H9 (cell line): ENCODE measurements at regions not wholly inside any gene's neighbourhood (a gene's known extent, or its start where the extent isn't known, plus 50 kb on each side); places are given as distances from the start of the nearest gene placed in this dataset.
A peak's percentile ranks its signal among the peaks of the same experiment; 100 is the strongest.

Source experiments
- DNase-seq: peaks from one replicate; pipeline ENCODE4 v3.0.0-alpha.2; 2017
- H2AFZ ChIP-seq: one replicate; pipeline ENCODE4 v1.6.1; 2013; ENCODE audit warnings: mild to moderate bottlenecking, low read length, control low read depth, moderate library complexity
- H2AK5ac ChIP-seq: 2 replicates; pipeline ENCODE4 v1.6.1; 2013; ENCODE audit warnings: low read length, control low read depth, mixed read lengths; ENCODE audit not compliant: insufficient read length
- H2BK120ac ChIP-seq: one replicate; pipeline ENCODE4 v1.6.1; 2013; ENCODE audit warnings: low read depth, mild to moderate bottlenecking, low read length, control low read depth, inconsistent platforms; ENCODE audit not compliant: poor library complexity, severe bottlenecking
- H2BK12ac ChIP-seq: 2 replicates; pipeline ENCODE4 v1.6.1; 2013; ENCODE audit warnings: low read length, control low read depth, mixed read lengths, low read depth; ENCODE audit not compliant: insufficient read length
- H2BK15ac ChIP-seq: 2 replicates; pipeline ENCODE4 v1.6.1; 2013; ENCODE audit warnings: low read depth, low read length, control low read depth
- H2BK20ac ChIP-seq: one replicate; pipeline ENCODE4 v1.6.1; 2013; ENCODE audit warnings: low read depth, mild to moderate bottlenecking, low read length, control low read depth, inconsistent platforms; ENCODE audit not compliant: poor library complexity, severe bottlenecking
- H2BK5ac ChIP-seq: 2 replicates; pipeline ENCODE4 v1.6.1; 2013; ENCODE audit warnings: low read length, control low read depth, mixed read lengths; ENCODE audit not compliant: insufficient read length
- H3K14ac ChIP-seq: 2 replicates; pipeline ENCODE4 v1.6.1; 2013; ENCODE audit warnings: low read length, control low read depth; ENCODE audit not compliant: insufficient read depth
- H3K18ac ChIP-seq: 2 replicates; pipeline ENCODE4 v1.6.1; 2013; ENCODE audit warnings: low read depth, mild to moderate bottlenecking, mixed read lengths, low read length, control low read depth; ENCODE audit not compliant: insufficient read length
- H3K23ac ChIP-seq: 2 replicates; pipeline ENCODE4 v1.6.1; 2013; ENCODE audit warnings: low read length, control low read depth, mixed read lengths, low read depth; ENCODE audit not compliant: insufficient read length
- H3K23me2 ChIP-seq: 2 replicates; pipeline ENCODE4 v1.6.1; 2013; ENCODE audit warnings: low read depth, mild to moderate bottlenecking, mixed read lengths, low read length, control low read depth; ENCODE audit not compliant: insufficient read length, poor library complexity, severe bottlenecking
- H3K27ac ChIP-seq: 2 replicates; pipeline ENCODE4 v1.5.1; 2013; ENCODE audit warnings: low read length, control low read depth, mixed read lengths, low read depth; ENCODE audit not compliant: insufficient read length
- H3K27me3 ChIP-seq: 2 replicates; pipeline ENCODE4 v1.6.1; 2013; ENCODE audit warnings: low read length, control low read depth, inconsistent platforms; ENCODE audit not compliant: insufficient read depth
- H3K4ac ChIP-seq: 2 replicates; pipeline ENCODE4 v1.6.1; 2013; ENCODE audit warnings: low read depth, mild to moderate bottlenecking, control low read depth, inconsistent platforms, low read length, moderate library complexity
- H3K4me1 ChIP-seq: 2 replicates; pipeline ENCODE4 v1.6.1; 2013; ENCODE audit warnings: low read length, control low read depth, inconsistent platforms; ENCODE audit not compliant: insufficient read depth
- H3K4me2 ChIP-seq: 2 replicates; pipeline ENCODE4 v1.6.1; 2013; ENCODE audit warnings: low read length, control low read depth, mixed read lengths; ENCODE audit not compliant: insufficient read length, insufficient read depth
- H3K56ac ChIP-seq: 2 replicates; pipeline ENCODE4 v1.6.1; 2013; ENCODE audit warnings: low read depth, mild to moderate bottlenecking, mixed read lengths, low read length, control low read depth; ENCODE audit not compliant: insufficient read length
- H3K79me1 ChIP-seq: 2 replicates; pipeline ENCODE4 v1.6.1; 2013; ENCODE audit warnings: low read depth, mild to moderate bottlenecking, moderate library complexity, low read length, control low read depth, inconsistent platforms; ENCODE audit not compliant: insufficient read depth, poor library complexity, severe bottlenecking
- H3K79me2 ChIP-seq: 2 replicates; pipeline ENCODE4 v1.6.1; 2013; ENCODE audit warnings: low read length, control low read depth, inconsistent platforms; ENCODE audit not compliant: insufficient read depth
- H3K9ac ChIP-seq: 2 replicates; pipeline ENCODE4 v1.6.1; 2013; ENCODE audit warnings: low read length, control low read depth, mixed read lengths; ENCODE audit not compliant: insufficient read length; ENCODE audit errors: extremely low read depth
- H3K9me3 ChIP-seq: one replicate; pipeline ENCODE4 v1.6.1; 2013; ENCODE audit warnings: low read depth, low read length, inconsistent platforms; ENCODE audit not compliant: control insufficient read depth
- H3T11ph ChIP-seq: one replicate; pipeline ENCODE4 v1.6.1; 2013; ENCODE audit warnings: mild to moderate bottlenecking, low read length, control low read depth, inconsistent platforms
- H4K20me1 ChIP-seq: one replicate; pipeline ENCODE4 v1.6.1; 2013; ENCODE audit not compliant: control insufficient read depth, insufficient read length, insufficient read depth
- H4K5ac ChIP-seq: 2 replicates; pipeline ENCODE4 v1.6.1; 2013; ENCODE audit warnings: low read depth, mild to moderate bottlenecking, mixed read lengths, low read length, control low read depth; ENCODE audit not compliant: insufficient read length
- H4K8ac ChIP-seq: replicated peaks from 2 replicates; pipeline ENCODE4 v1.6.1; 2013; ENCODE audit warnings: low read length, control low read depth, mixed read lengths, low read depth; ENCODE audit not compliant: insufficient read length
- H4K91ac ChIP-seq: 2 replicates; pipeline ENCODE4 v1.6.1; 2013; ENCODE audit warnings: low read depth, mild to moderate bottlenecking, moderate library complexity, mixed read lengths, low read length, control low read depth; ENCODE audit not compliant: insufficient read length
- H3K27ac Mint-ChIP-seq, 3 experiments: 2 replicates in 2 of 3; 3 replicates in 1 of 3; pipeline ENCODE4 v1.8.0; 2020 to 2021; ENCODE audit warnings: mixed read lengths in 3 of 3, mild to moderate bottlenecking in 1 of 3, moderate library complexity in 1 of 3
- H3K27me3 Mint-ChIP-seq: 2 replicates; pipeline ENCODE4 v1.8.0; 2021; ENCODE audit warnings: low read depth, mild to moderate bottlenecking, moderate library complexity, mixed read lengths
- H3K36me3 Mint-ChIP-seq, 3 experiments: 2 replicates in 2 of 3; 3 replicates in 1 of 3; pipeline ENCODE4 v1.8.0; 2020 to 2021; ENCODE audit warnings: low read depth in 3 of 3, mixed read lengths in 3 of 3; ENCODE audit not compliant: insufficient read depth in 1 of 3
- H3K4me1 Mint-ChIP-seq, 2 experiments: 2 replicates each; pipeline ENCODE4 v1.8.0; 2020; ENCODE audit warnings: mixed read lengths in 2 of 2
- H3K4me3 Mint-ChIP-seq, 2 experiments: 2 replicates in 1 of 2; 3 replicates in 1 of 2; pipeline ENCODE4 v1.8.0; 2020 to 2021; ENCODE audit warnings: mild to moderate bottlenecking in 2 of 2, mixed read lengths in 2 of 2, moderate library complexity in 1 of 2
- H3K9me3 Mint-ChIP-seq, 2 experiments: 2 replicates in 1 of 2; 3 replicates in 1 of 2; pipeline ENCODE4 v1.8.0; 2020; ENCODE audit warnings: mild to moderate bottlenecking in 2 of 2, mixed read lengths in 2 of 2, moderate library complexity in 1 of 2
- CTCF ChIP-seq: fragments of 200-600 bp; sonication (generic); conservative IDR thresholded peaks from 3 replicates; pipeline ENCODE4 v1.8.0; 2021; ENCODE audit warnings: antibody characterized with exemption, mild to moderate bottlenecking
- WGBS: extraction: QIAGEN DNeasy Blood & Tissue Kit; methylation state at CpG from one replicate; pipeline ENCODE4 v1.1.7; 2013; ENCODE audit warnings: missing lambda C conversion rate, low lambda C conversion rate, mixed read lengths; ENCODE audit not compliant: insufficient read length; ENCODE audit errors: extremely low coverage; 5-methylcytosine and 5-hydroxymethylcytosine counted together

GRCh38 chr3:148309390-148310035, 388.2 kb upstream of the AGTR1 start:
- no peak overlapping the region for H3K9ac ChIP-seq
- no peak overlapping the region for H4K91ac ChIP-seq
- H3K4me1 ChIP-seq, result no peaks in the 10 kb centered on the region
- H2AFZ ChIP-seq, result no peak overlapping the region
- peak; percentile 78 for TF ChIP-seq CTCF
- H3K79me2 ChIP-seq, result no peaks in the 10 kb centered on the region
- H3K4ac ChIP-seq, result no peak overlapping the region
- H3T11ph ChIP-seq, result no peak overlapping the region
- H2AK5ac ChIP-seq, result no peak overlapping the region
- H3K23ac ChIP-seq, result no peak overlapping the region
- no peak overlapping the region for H3K27ac ChIP-seq
- no peaks in the 10 kb centered on the region for H3K27me3 Mint-ChIP-seq
- H3K4me3 Mint-ChIP-seq, result no peak overlapping the region
- no peak overlapping the region for H4K8ac ChIP-seq
- WGBS, result no CpG with 5 or more reads among the region's 4 CpGs
- no peak overlapping the region for H2BK12ac ChIP-seq
- H3K36me3 Mint-ChIP-seq, result peaks cover 0 to 2% (median 0%) of the 10 kb centered on the region in 3 experiments; a peak in 1 of 7 replicates
- no peaks in the 10 kb centered on the region for H4K20me1 ChIP-seq
- H3K79me1 ChIP-seq, result no peaks in the 10 kb centered on the region
- no peak overlapping the region for H3K56ac ChIP-seq
- H3K9me3 ChIP-seq, result no peaks in the 10 kb centered on the region
- peaks cover 2 to 3% of the 10 kb centered on the region in 2 experiments; a peak in 1 of 5 replicates for H3K9me3 Mint-ChIP-seq
- H3K4me1 Mint-ChIP-seq, result no peaks in the 10 kb centered on the region
- peak overlapping the region in 1 of 3 experiments; percentile 55; a peak in 1 of 7 replicates for H3K27ac Mint-ChIP-seq
- H3K18ac ChIP-seq, result no peak overlapping the region
- peak; percentile 45 for DNase-seq
- no peak overlapping the region for H2BK5ac ChIP-seq
- H3K4me2 ChIP-seq, result no peak overlapping the region
- H3K23me2 ChIP-seq, result no peaks in the 10 kb centered on the region
- H2BK120ac ChIP-seq, result no peak overlapping the region
- H2BK20ac ChIP-seq, result no peak overlapping the region
- H3K27me3 ChIP-seq, result no peaks in the 10 kb centered on the region
- no peak overlapping the region for H4K5ac ChIP-seq
- no peak overlapping the region for H3K14ac ChIP-seq
- H2BK15ac ChIP-seq, result no peak overlapping the region
